GM23338 (cell line): ENCODE measurements at regions not wholly inside any gene's neighbourhood (a gene's known extent, or its start where the extent isn't known, plus 50 kb on each side); places are given as distances from the start of the nearest gene placed in this dataset.

ENCODE experiments used
- CREB1 ChIP-seq: fragments of 250-450 bp; sonication (Bioruptor Pico); IDR thresholded peaks from 2 replicates; pipeline ENCODE4 v1.5.0; 2020; ENCODE audit warnings: low read depth, mild to moderate bottlenecking, moderate library complexity
- ETS1 ChIP-seq: IDR thresholded peaks from 2 replicates; pipeline ENCODE4 v1.6.1; 2016; ENCODE audit warnings: antibody characterized with exemption
- EZH2 ChIP-seq: fragments of 200-600 bp; sonication (generic); IDR thresholded peaks from one replicate; pipeline ENCODE4 v1.8.0; 2017; ENCODE audit warnings: antibody characterized with exemption, mild to moderate bottlenecking, low read depth; ENCODE audit not compliant: unreplicated experiment
- EZH2phosphoT487 ChIP-seq: fragments of 200-600 bp; sonication (generic); IDR thresholded peaks from one replicate; pipeline ENCODE4 v1.8.1; 2018; ENCODE audit warnings: antibody characterized with exemption; ENCODE audit not compliant: unreplicated experiment
- JUNB ChIP-seq: IDR thresholded peaks from one replicate; pipeline ENCODE4 v1.6.1; 2016; ENCODE audit warnings: antibody characterized with exemption; ENCODE audit not compliant: unreplicated experiment
- NANOG ChIP-seq: IDR thresholded peaks from 2 replicates; pipeline ENCODE4 v1.6.1; 2016; ENCODE audit warnings: antibody characterized with exemption, borderline replicate concordance
- POLR2AphosphoS5 ChIP-seq: IDR thresholded peaks from 2 replicates; pipeline ENCODE4 v1.6.1; 2016; ENCODE audit warnings: antibody characterized with exemption, low read depth
- REST ChIP-seq: IDR thresholded peaks from one replicate; pipeline ENCODE4 v1.6.1; 2018; ENCODE audit warnings: antibody characterized with exemption; ENCODE audit not compliant: unreplicated experiment
- STAT1 ChIP-seq: IDR thresholded peaks from one replicate; pipeline ENCODE4 v1.6.1; 2016; ENCODE audit warnings: antibody characterized with exemption; ENCODE audit not compliant: unreplicated experiment
- ZNF114 ChIP-seq: fragments of 250-450 bp; sonication (Bioruptor Pico); IDR thresholded peaks from 2 replicates; pipeline ENCODE4 v1.5.0; 2020; ENCODE audit warnings: mild to moderate bottlenecking, moderate library complexity
- ZNF331 ChIP-seq: fragments of 250-450 bp; sonication (Bioruptor Pico); IDR thresholded peaks from 2 replicates; pipeline ENCODE4 v1.5.0; 2020; ENCODE audit warnings: low read depth, mild to moderate bottlenecking, moderate library complexity
- TF ChIP-seq, protein P1 (sequence below), 2 experiments: fragments of 200-600 bp in 1 of 2; sonication (generic) in 1 of 2; conservative IDR thresholded peaks; 2 replicates each; pipeline versions ENCODE4 v1.5.1 to v1.6.1; 2016 to 2017; ENCODE audit warnings: antibody characterized with exemption in 2 of 2, low read depth in 2 of 2, mild to moderate bottlenecking in 2 of 2, moderate library complexity in 1 of 2
- TF ChIP-seq, protein P2 (sequence below): fragments of 250-450 bp; sonication (Bioruptor Pico); IDR thresholded peaks from 2 replicates; pipeline ENCODE4 v1.5.0; 2020; ENCODE audit warnings: mild to moderate bottlenecking, moderate library complexity

DNA sequence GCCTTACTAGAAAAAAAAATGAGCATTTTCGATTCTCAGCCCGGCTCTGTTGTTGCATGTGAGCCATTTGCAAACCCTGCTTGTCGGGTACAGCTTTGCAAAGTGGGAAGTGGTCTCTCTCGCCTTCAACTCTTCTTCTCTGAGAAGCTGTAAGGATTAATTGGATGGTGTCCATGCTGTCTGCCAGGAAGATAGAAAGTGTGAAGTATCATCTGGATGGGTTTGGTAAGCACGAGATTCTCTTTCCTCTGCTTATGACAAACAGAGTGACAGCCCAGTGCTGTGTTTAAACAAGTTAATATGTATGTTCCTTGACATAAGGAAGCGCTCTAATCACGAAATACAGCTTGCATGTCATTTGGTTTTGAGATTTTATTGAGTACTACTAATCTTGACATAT is 109.1 kb upstream of the SPATA31D4 start:
- TF ChIP-seq, protein P1, sequence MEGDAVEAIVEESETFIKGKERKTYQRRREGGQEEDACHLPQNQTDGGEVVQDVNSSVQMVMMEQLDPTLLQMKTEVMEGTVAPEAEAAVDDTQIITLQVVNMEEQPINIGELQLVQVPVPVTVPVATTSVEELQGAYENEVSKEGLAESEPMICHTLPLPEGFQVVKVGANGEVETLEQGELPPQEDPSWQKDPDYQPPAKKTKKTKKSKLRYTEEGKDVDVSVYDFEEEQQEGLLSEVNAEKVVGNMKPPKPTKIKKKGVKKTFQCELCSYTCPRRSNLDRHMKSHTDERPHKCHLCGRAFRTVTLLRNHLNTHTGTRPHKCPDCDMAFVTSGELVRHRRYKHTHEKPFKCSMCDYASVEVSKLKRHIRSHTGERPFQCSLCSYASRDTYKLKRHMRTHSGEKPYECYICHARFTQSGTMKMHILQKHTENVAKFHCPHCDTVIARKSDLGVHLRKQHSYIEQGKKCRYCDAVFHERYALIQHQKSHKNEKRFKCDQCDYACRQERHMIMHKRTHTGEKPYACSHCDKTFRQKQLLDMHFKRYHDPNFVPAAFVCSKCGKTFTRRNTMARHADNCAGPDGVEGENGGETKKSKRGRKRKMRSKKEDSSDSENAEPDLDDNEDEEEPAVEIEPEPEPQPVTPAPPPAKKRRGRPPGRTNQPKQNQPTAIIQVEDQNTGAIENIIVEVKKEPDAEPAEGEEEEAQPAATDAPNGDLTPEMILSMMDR (conservative IDR thresholded peaks at IDR 0.05; ENCODE audit: low read depth in 2 of 2), result no peak
- no peak for TF ChIP-seq REST
- TF ChIP-seq POLR2AphosphoS5, result no peak
- TF ChIP-seq ETS1, result no peak
- no peak for TF ChIP-seq EZH2phosphoT487
- TF ChIP-seq JUNB, result no peak
- TF ChIP-seq EZH2, result no peak
- TF ChIP-seq CREB1 (CRISPR knock-in tag), result no peak
- TF ChIP-seq ZNF114 (CRISPR knock-in tag), result no peak
- TF ChIP-seq ZNF331 (CRISPR knock-in tag), result no peak
- TF ChIP-seq, protein P2, sequence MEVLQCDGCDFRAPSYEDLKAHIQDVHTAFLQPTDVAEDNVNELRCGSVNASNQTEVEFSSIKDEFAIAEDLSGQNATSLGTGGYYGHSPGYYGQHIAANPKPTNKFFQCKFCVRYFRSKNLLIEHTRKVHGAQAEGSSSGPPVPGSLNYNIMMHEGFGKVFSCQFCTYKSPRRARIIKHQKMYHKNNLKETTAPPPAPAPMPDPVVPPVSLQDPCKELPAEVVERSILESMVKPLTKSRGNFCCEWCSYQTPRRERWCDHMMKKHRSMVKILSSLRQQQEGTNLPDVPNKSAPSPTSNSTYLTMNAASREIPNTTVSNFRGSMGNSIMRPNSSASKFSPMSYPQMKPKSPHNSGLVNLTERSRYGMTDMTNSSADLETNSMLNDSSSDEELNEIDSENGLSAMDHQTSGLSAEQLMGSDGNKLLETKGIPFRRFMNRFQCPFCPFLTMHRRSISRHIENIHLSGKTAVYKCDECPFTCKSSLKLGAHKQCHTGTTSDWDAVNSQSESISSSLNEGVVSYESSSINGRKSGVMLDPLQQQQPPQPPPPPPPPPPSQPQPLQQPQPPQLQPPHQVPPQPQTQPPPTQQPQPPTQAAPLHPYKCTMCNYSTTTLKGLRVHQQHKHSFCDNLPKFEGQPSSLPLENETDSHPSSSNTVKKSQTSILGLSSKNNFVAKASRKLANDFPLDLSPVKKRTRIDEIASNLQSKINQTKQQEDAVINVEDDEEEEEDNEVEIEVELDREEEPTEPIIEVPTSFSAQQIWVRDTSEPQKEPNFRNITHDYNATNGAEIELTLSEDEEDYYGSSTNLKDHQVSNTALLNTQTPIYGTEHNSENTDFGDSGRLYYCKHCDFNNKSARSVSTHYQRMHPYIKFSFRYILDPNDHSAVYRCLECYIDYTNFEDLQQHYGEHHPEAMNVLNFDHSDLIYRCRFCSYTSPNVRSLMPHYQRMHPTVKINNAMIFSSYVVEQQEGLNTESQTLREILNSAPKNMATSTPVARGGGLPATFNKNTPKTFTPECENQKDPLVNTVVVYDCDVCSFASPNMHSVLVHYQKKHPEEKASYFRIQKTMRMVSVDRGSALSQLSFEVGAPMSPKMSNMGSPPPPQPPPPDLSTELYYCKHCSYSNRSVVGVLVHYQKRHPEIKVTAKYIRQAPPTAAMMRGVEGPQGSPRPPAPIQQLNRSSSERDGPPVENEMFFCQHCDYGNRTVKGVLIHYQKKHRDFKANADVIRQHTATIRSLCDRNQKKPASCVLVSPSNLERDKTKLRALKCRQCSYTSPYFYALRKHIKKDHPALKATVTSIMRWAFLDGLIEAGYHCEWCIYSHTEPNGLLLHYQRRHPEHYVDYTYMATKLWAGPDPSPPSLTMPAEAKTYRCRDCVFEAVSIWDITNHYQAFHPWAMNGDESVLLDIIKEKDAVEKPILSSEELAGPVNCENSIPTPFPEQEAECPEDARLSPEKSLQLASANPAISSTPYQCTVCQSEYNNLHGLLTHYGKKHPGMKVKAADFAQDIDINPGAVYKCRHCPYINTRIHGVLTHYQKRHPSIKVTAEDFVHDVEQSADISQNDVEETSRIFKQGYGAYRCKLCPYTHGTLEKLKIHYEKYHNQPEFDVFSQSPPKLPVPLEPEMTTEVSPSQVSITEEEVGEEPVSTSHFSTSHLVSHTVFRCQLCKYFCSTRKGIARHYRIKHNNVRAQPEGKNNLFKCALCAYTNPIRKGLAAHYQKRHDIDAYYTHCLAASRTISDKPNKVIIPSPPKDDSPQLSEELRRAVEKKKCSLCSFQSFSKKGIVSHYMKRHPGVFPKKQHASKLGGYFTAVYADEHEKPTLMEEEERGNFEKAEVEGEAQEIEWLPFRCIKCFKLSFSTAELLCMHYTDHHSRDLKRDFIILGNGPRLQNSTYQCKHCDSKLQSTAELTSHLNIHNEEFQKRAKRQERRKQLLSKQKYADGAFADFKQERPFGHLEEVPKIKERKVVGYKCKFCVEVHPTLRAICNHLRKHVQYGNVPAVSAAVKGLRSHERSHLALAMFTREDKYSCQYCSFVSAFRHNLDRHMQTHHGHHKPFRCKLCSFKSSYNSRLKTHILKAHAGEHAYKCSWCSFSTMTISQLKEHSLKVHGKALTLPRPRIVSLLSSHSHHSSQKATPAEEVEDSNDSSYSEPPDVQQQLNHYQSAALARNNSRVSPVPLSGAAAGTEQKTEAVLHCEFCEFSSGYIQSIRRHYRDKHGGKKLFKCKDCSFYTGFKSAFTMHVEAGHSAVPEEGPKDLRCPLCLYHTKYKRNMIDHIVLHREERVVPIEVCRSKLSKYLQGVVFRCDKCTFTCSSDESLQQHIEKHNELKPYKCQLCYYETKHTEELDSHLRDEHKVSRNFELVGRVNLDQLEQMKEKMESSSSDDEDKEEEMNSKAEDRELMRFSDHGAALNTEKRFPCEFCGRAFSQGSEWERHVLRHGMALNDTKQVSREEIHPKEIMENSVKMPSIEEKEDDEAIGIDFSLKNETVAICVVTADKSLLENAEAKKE (CRISPR knock-in tag), result no peak
- no peak for TF ChIP-seq NANOG
- no peak for TF ChIP-seq STAT1
